ENCODE measurements at regions not wholly inside any gene's neighbourhood (a gene's known extent, or its start where the extent isn't known, plus 50 kb on each side); places are given as distances from the start of the nearest gene placed in this dataset.

DNA sequence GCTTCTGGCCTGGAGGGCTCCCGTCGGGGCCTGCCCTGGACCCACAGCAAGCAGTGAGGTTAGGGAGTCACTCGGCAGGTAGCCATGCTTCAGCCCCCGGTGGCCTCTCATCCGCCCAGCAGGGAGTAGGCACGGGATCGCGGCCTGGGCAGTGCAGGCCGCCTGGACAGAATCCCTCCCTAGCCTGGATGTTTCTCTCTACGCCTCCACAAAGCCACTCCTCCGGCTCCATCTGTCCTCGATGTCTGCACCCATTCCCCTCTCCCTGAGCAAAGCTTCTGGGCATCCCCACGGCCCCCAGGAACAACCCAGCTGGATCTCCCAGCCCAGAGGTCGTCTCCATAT lies 145.2 kb downstream of the RBFOX3 start:
- TF ChIP-seq CTCF (IDR thresholded peaks at IDR 0.05) (no peak), POLR2A (IDR thresholded peaks at IDR 0.05) (no peak)
